ENCODE measurements at regions not wholly inside any gene's neighbourhood (a gene's known extent, or its start where the extent isn't known, plus 50 kb on each side); places are given as distances from the start of the nearest gene placed in this dataset.

- H3K27me3 Mint-ChIP-seq (ENCODE audit: low read depth in 2 of 2), result no peaks in the 10 kb centered on the region
- peaks cover 14% of the 10 kb centered on the region for H3K4me1 ChIP-seq (ENCODE audit: control insufficient read depth, insufficient read depth, low read length)
- H3K4me1 Mint-ChIP-seq, result peaks cover 39 to 47% of the 10 kb centered on the region in 2 donors
- no peak overlapping the region for H3K4me3 Mint-ChIP-seq
- no peak overlapping the region for H3K27ac ChIP-seq (ENCODE audit: low read length)
- TF ChIP-seq CTCF (IDR thresholded peaks at IDR 0.05), result no peak
- H3K27me3 ChIP-seq (ENCODE audit: control insufficient read depth, insufficient read depth, low read length), result no peaks in the 10 kb centered on the region
- no peaks in the 10 kb centered on the region for H3K36me3 ChIP-seq (ENCODE audit: control insufficient read depth, insufficient read depth, low read length)
- intact Hi-C loops (cut with micrococcal nuclease), result loop anchor here (10.0 kb wide), 2 partner anchors 65 to 105 kb away; no protein-coding TSS in a partner anchor
- H3K27ac Mint-ChIP-seq, result peak overlapping the region; percentile 9 to 13
- ATAC-seq (no peak), DNase-seq (no peak)
- H3K9me3 ChIP-seq (ENCODE audit: control insufficient read depth, insufficient read depth, low read length), result peaks cover 12% of the 10 kb centered on the region
- peaks cover 2 to 11% of the 10 kb centered on the region in 2 donors for H3K9me3 Mint-ChIP-seq
- 86% methylated on average over 1 of the region's 1 CpG for whole genome bisulfite sequencing (ENCODE audit: insufficient coverage)
- peaks cover 21% of the 10 kb centered on the region for H3K36me3 Mint-ChIP-seq
- no peak overlapping the region for H3K4me3 ChIP-seq (ENCODE audit: low read length)
Observed at GRCh38 chr2:181169503-181169902, 189.1 kb downstream of the UBE2E3 start.

GRCh38 chr2:181170256-181170655 lies 189.9 kb downstream of the UBE2E3 start:
- no peaks in the 10 kb centered on the region for H3K36me3 ChIP-seq (ENCODE audit: control insufficient read depth, insufficient read depth, low read length)
- Mint-ChIP-seq H3K27me3 (ENCODE audit: low read depth in 2 of 2) (no peaks in the 10 kb centered on the region), H3K27ac (peak overlapping the region; percentile 9 to 56), H3K4me3 (no peak overlapping the region), H3K9me3 (peaks cover 2 to 11% of the 10 kb centered on the region in 2 donors), H3K4me1 (peaks cover 31 to 43% of the 10 kb centered on the region in 2 donors), H3K36me3 (peaks cover 20% of the 10 kb centered on the region)
- no peak for TF ChIP-seq CTCF (IDR thresholded peaks at IDR 0.05)
- peaks cover 9% of the 10 kb centered on the region for H3K4me1 ChIP-seq (ENCODE audit: control insufficient read depth, insufficient read depth, low read length)
- ATAC-seq, result no peak
- no peak for DNase-seq
- H3K9me3 ChIP-seq (ENCODE audit: control insufficient read depth, insufficient read depth, low read length), result peaks cover 12% of the 10 kb centered on the region
- no peak overlapping the region for H3K4me3 ChIP-seq (ENCODE audit: low read length)
- H3K27ac ChIP-seq (ENCODE audit: low read length), result no peak overlapping the region
- 72% methylated on average over 2 of the region's 2 CpGs for WGBS (ENCODE audit: insufficient coverage)
- intact Hi-C loops (cut with micrococcal nuclease), result no loop called here
- H3K27me3 ChIP-seq (ENCODE audit: control insufficient read depth, insufficient read depth, low read length), result no peaks in the 10 kb centered on the region

GRCh38 chr2:181172676-181173075 lies 192.3 kb downstream of the UBE2E3 start:
- H3K27me3 Mint-ChIP-seq (ENCODE audit: low read depth in 2 of 2), result no peaks in the 10 kb centered on the region
- no peaks in the 10 kb centered on the region for H3K27me3 ChIP-seq (ENCODE audit: control insufficient read depth, insufficient read depth, low read length)
- no peak overlapping the region for H3K4me3 Mint-ChIP-seq
- H3K36me3 ChIP-seq (ENCODE audit: control insufficient read depth, insufficient read depth, low read length), result no peaks in the 10 kb centered on the region
- peaks cover 3% of the 10 kb centered on the region for H3K4me1 ChIP-seq (ENCODE audit: control insufficient read depth, insufficient read depth, low read length)
- no peak for DNase-seq
- ATAC-seq, result no peak
- peaks cover 4% of the 10 kb centered on the region for H3K9me3 ChIP-seq (ENCODE audit: control insufficient read depth, insufficient read depth, low read length)
- H3K4me3 ChIP-seq (ENCODE audit: low read length), result no peak overlapping the region
- H3K4me1 Mint-ChIP-seq, result peaks cover 12 to 25% of the 10 kb centered on the region in 2 donors
- H3K9me3 Mint-ChIP-seq, result peaks cover 0 to 3% of the 10 kb centered on the region in 2 donors
- 100% methylated on average over 2 of the region's 3 CpGs for WGBS (ENCODE audit: insufficient coverage)
- peaks cover 6% of the 10 kb centered on the region for H3K36me3 Mint-ChIP-seq
- TF ChIP-seq CTCF (IDR thresholded peaks at IDR 0.05), result no peak
- no peak overlapping the region for H3K27ac ChIP-seq (ENCODE audit: low read length)
- intact Hi-C loops (cut with micrococcal nuclease), result no loop called here
- H3K27ac Mint-ChIP-seq, result no peak overlapping the region

All from natural killer cell (primary cell).